ENCODE measurements at regions not wholly inside any gene's neighbourhood (a gene's known extent, or its start where the extent isn't known, plus 50 kb on each side); places are given as distances from the start of the nearest gene placed in this dataset.
A peak's percentile ranks its signal among the peaks of the same experiment; 100 is the strongest.

DNA sequence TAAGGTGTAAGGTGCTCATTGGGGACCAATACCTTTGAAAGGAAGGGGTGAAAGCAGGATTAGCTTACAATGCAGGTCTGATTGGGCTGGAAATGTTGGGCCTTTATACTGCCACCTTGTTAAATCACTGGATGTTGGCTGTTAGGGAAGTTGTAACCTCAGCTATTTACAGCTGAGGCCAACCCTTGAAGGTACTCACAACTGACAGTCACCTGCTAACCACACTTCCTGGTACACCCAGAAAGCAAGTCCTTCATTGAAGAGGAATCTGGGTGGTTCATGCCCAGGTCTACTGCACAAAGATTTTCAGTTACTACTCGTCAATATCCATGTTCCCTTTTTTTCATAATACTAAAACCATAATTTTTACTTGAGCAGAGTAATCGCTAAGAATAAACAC lies 65.4 kb upstream of the CLDN18 start:
- no peak overlapping the region for H2BK20ac ChIP-seq (ENCODE audit: low read length)
- no peak overlapping the region for H4K8ac ChIP-seq (ENCODE audit: extremely low read depth, insufficient read depth, low read length)
- no peak overlapping the region for H3K27ac ChIP-seq (ENCODE audit: low read depth, low read length)
- peak overlapping the region; percentile 3; the same call in 1 of the 2 replicates for H2BK12ac ChIP-seq (ENCODE audit: low read depth, low read length)
- H2BK15ac ChIP-seq (ENCODE audit: low read length): no peak overlapping the region
- no peak overlapping the region for H4K5ac ChIP-seq (ENCODE audit: insufficient read length, low read depth, low read length)
- H4K20me1 ChIP-seq (replicated peaks in 1 of 2; ENCODE audit: control insufficient read depth in 1 of 2, insufficient read depth in 2 of 2, low read length in 2 of 2): no peaks in the 10 kb centered on the region
- POLR2A ChIA-PET (ENCODE audit: partially characterized antibody): no interaction called here
- no peaks in the 10 kb centered on the region for H3K79me2 ChIP-seq (ENCODE audit: control insufficient read depth in 1 of 2, insufficient read depth in 2 of 2, low read length in 2 of 2)
- TF ChIP-seq SP2 (IDR thresholded peaks at IDR 0.05; ENCODE audit: low read length) (no peak), CEBPB (IDR thresholded peaks at IDR 0.05; ENCODE audit: low read depth, low read length) (no peak), SRF (IDR thresholded peaks at IDR 0.05; ENCODE audit: low read depth, low read length) (no peak), KDM4A (IDR thresholded peaks at IDR 0.05; ENCODE audit: low read depth, low read length, severe bottlenecking) (no peak), NANOG (IDR thresholded peaks at IDR 0.05; ENCODE audit: insufficient read depth, low read depth, low read length, poor library complexity, severe bottlenecking) (no peak)
- peaks cover 0 to 5% (median under 1%) of the 10 kb centered on the region in 4 experiments; a peak in 4 of 7 replicates for H3K27me3 ChIP-seq (replicated peaks in 1 of 4; ENCODE audit: control insufficient read depth in 3 of 4, extremely low read depth in 1 of 4, insufficient read depth in 3 of 4, low read length in 3 of 4)
- H3K4me1 ChIP-seq (replicated peaks in 1 of 4; ENCODE audit: control insufficient read depth in 3 of 4, insufficient read depth in 4 of 4, low read length in 3 of 4): peaks cover 0 to 10% (median 0%) of the 10 kb centered on the region in 4 experiments; a peak in 1 of 7 replicates
- CTCF ChIA-PET (ENCODE audit: partially characterized antibody): interaction anchor here (0.8 to 7.5 kb wide), 13 partner anchors 13 to 833 kb away, joined by 3 to 33 read pairs (median 4); no protein-coding TSS in a partner anchor
- no peak overlapping the region for H3K4me2 ChIP-seq (ENCODE audit: insufficient read depth in 1 of 2, low read depth in 2 of 2, low read length in 2 of 2)
- FAIRE-seq (no peak), DNase-seq (ENCODE audit: low read depth in 1 of 2, low spot score in 2 of 2) (no peak)
- no peaks in the 10 kb centered on the region for H3K36me3 ChIP-seq (ENCODE audit: control insufficient read depth in 2 of 4, insufficient read depth in 4 of 4, low read length in 3 of 4)
- no peak overlapping the region for H3K23ac ChIP-seq (ENCODE audit: insufficient read length)
- H2AFZ ChIP-seq (ENCODE audit: low read length): no peak overlapping the region
- no peak overlapping the region for H2BK5ac ChIP-seq (ENCODE audit: low read depth, low read length)
- H2BK120ac ChIP-seq (replicated peaks; ENCODE audit: low read depth, low read length): no peak overlapping the region
- WGBS, 2 experiments (ENCODE audit: extremely low coverage in 1 of 2, insufficient coverage in 1 of 2, insufficient read length in 1 of 2, insufficient replicate concordance in 2 of 2, low coverage in 1 of 2, low lambda C conversion rate in 2 of 2, missing lambda C conversion rate in 1 of 2): 86% methylated on average over 2 of the region's 2 CpGs; no CpG with 5 or more reads in 1 of the 2 experiments
- H3K56ac ChIP-seq (replicated peaks; ENCODE audit: insufficient read length, low read depth, low read length): no peak overlapping the region
- H3K9me3 ChIP-seq (ENCODE audit: insufficient read depth in 2 of 2, low read depth in 1 of 2, low read length in 1 of 2): no peaks in the 10 kb centered on the region
- H4K91ac ChIP-seq (replicated peaks; ENCODE audit: insufficient read length, low read length): no peak overlapping the region
- no peak overlapping the region for H3K4me3 ChIP-seq (ENCODE audit: extremely low read depth in 1 of 4, insufficient read depth in 2 of 4, low read depth in 3 of 4, low read length in 4 of 4)
- no peak overlapping the region for H3K9ac ChIP-seq (replicated peaks in 1 of 4; ENCODE audit: extremely low read depth in 1 of 4, low read depth in 3 of 4, low read length in 3 of 4)
- H3K4ac ChIP-seq (replicated peaks; ENCODE audit: insufficient read length, low read depth, low read length): no peak overlapping the region
- no peak overlapping the region for H2AK5ac ChIP-seq (ENCODE audit: low read depth, low read length)
- H3K18ac ChIP-seq (ENCODE audit: extremely low read depth, low read length): no peak overlapping the region
- H3K79me1 ChIP-seq (ENCODE audit: low read depth, low read length): no peaks in the 10 kb centered on the region
- H3K14ac ChIP-seq (ENCODE audit: insufficient read length): no peak overlapping the region
- no peaks in the 10 kb centered on the region for H3K23me2 ChIP-seq (ENCODE audit: low read depth, low read length)

Data from H1 (cell line).